HG03064 (cell line): ENCODE measurements at regions not wholly inside any gene's neighbourhood (a gene's known extent, or its start where the extent isn't known, plus 50 kb on each side); places are given as distances from the start of the nearest gene placed in this dataset.
"Not testable (repeated sequence)": the region's sequence is repeated elsewhere in the genome, so short reads cannot be mapped to it uniquely, and the experiment has no call there.

Source experiments
- ATAC-seq: cut with Tn5 transposase; IDR thresholded peaks from one replicate; pipeline ENCODE4 v1.9.1; 2021; ENCODE audit warnings: low read depth; ENCODE audit not compliant: unreplicated experiment

GRCh38 chr9:119951591-119951990 lies 582.4 kb upstream of the BRINP1 start:
- no peak for ATAC-seq

- ATAC-seq, result no peak
Measured at GRCh38 chr9:119951090-119951489, 581.9 kb upstream of the BRINP1 start.

- ATAC-seq, result no peak
Measured at GRCh38 chr9:119945686-119946085, 576.5 kb upstream of the BRINP1 start.

- no peak for ATAC-seq
Measured at GRCh38 chr9:119941091-119941490, 571.9 kb upstream of the BRINP1 start.

- no peak for ATAC-seq
Measured at GRCh38 chr9:119938871-119939270, 569.6 kb upstream of the BRINP1 start.

GRCh38 chr9:119934497-119934896 lies 565.3 kb upstream of the BRINP1 start:
- ATAC-seq, result no peak

GRCh38 chr9:119933191-119933590 lies 564.0 kb upstream of the BRINP1 start:
- ATAC-seq, result no peak

- no peak for ATAC-seq
Measured at GRCh38 chr9:119924736-119925135, 555.5 kb upstream of the BRINP1 start.

GRCh38 chr9:119917175-119917574 lies 547.9 kb upstream of the BRINP1 start:
- no peak for ATAC-seq

- no peak for ATAC-seq
Measured at GRCh38 chr9:119907056-119907455, 537.8 kb upstream of the BRINP1 start.

GRCh38 chr9:119905724-119906123 lies 536.5 kb upstream of the BRINP1 start:
- no peak for ATAC-seq

GRCh38 chr9:119903851-119904250 lies 534.6 kb upstream of the BRINP1 start:
- ATAC-seq, result no peak

- no peak for ATAC-seq
Measured at GRCh38 chr9:119902611-119903010, 533.4 kb upstream of the BRINP1 start.

GRCh38 chr9:119898316-119898715 lies 529.1 kb upstream of the BRINP1 start:
- ATAC-seq, result no peak

GRCh38 chr9:119884438-119884837 lies 515.2 kb upstream of the BRINP1 start:
- ATAC-seq, result no peak

- no peak for ATAC-seq
Measured at GRCh38 chr9:119881898-119882297, 512.7 kb upstream of the BRINP1 start.

- ATAC-seq, result no peak
Measured at GRCh38 chr9:119880361-119880760, 511.1 kb upstream of the BRINP1 start.

- no peak for ATAC-seq
Measured at GRCh38 chr9:119877306-119877705, 508.1 kb upstream of the BRINP1 start.

GRCh38 chr9:119873877-119874276 lies 504.6 kb upstream of the BRINP1 start:
- no peak for ATAC-seq

GRCh38 chr9:119870251-119870650 lies 501.0 kb upstream of the BRINP1 start:
- not testable (repeated sequence) for ATAC-seq

GRCh38 chr9:119868694-119869093 lies 499.5 kb upstream of the BRINP1 start:
- ATAC-seq, result no peak

- no peak for ATAC-seq
Measured at GRCh38 chr9:119861842-119862241, 492.6 kb upstream of the BRINP1 start.

- no peak for ATAC-seq
Measured at GRCh38 chr9:119859128-119859527, 489.9 kb upstream of the BRINP1 start.
